ENCODE measurements at regions not wholly inside any gene's neighbourhood (a gene's known extent, or its start where the extent isn't known, plus 50 kb on each side); places are given as distances from the start of the nearest gene placed in this dataset.

GRCh38 chr5:93274291-93274690 lies 306.7 kb downstream of the NR2F1-AS1 start:
- Histone ChIP-seq H3K4me3 (ENCODE audit: low read length) (no peak overlapping the region), H3K4me1 (ENCODE audit: insufficient read depth, low read length) (peaks cover 5% of the 10 kb centered on the region; the same call in 1 of the 2 replicates), H3K9ac (ENCODE audit: low read depth, low read length) (no peak overlapping the region), H3K36me3 (ENCODE audit: insufficient read depth, low read length) (no peaks in the 10 kb centered on the region), H3K27me3 (ENCODE audit: insufficient read depth, low read length) (no peaks in the 10 kb centered on the region), H3K27ac (ENCODE audit: low read depth, low read length) (no peak overlapping the region), H3K9me3 (ENCODE audit: insufficient read depth, low read depth, low read length) (no peaks in the 10 kb centered on the region)
- 94% methylated on average over 5 of the region's 5 CpGs for WGBS

GRCh38 chr5:93273176-93273575 lies 307.8 kb downstream of the NR2F1-AS1 start:
- Histone ChIP-seq H3K4me3 (ENCODE audit: low read length) (no peak overlapping the region), H3K9ac (ENCODE audit: low read depth, low read length) (no peak overlapping the region), H3K36me3 (ENCODE audit: insufficient read depth, low read length) (no peaks in the 10 kb centered on the region), H3K9me3 (ENCODE audit: insufficient read depth, low read depth, low read length) (no peaks in the 10 kb centered on the region), H3K27ac (ENCODE audit: low read depth, low read length) (no peak overlapping the region), H3K4me1 (ENCODE audit: insufficient read depth, low read length) (peaks cover 5% of the 10 kb centered on the region; the same call in 1 of the 2 replicates), H3K27me3 (ENCODE audit: insufficient read depth, low read length) (no peaks in the 10 kb centered on the region)
- 94% methylated on average over 2 of the region's 2 CpGs for WGBS

- peaks cover 5% of the 10 kb centered on the region; the same call in 1 of the 2 replicates for H3K4me1 ChIP-seq (ENCODE audit: insufficient read depth, low read length)
- no peak overlapping the region for H3K4me3 ChIP-seq (ENCODE audit: low read length)
- 92% methylated on average over 5 of the region's 5 CpGs for WGBS
- no peaks in the 10 kb centered on the region for H3K27me3 ChIP-seq (ENCODE audit: insufficient read depth, low read length)
- H3K27ac ChIP-seq (ENCODE audit: low read depth, low read length), result no peak overlapping the region
- H3K9me3 ChIP-seq (ENCODE audit: insufficient read depth, low read depth, low read length), result no peaks in the 10 kb centered on the region
- H3K36me3 ChIP-seq (ENCODE audit: insufficient read depth, low read length), result no peaks in the 10 kb centered on the region
- H3K9ac ChIP-seq (ENCODE audit: low read depth, low read length), result no peak overlapping the region
These were observed 308.9 kb downstream of the NR2F1-AS1 start for GRCh38 chr5:93272108-93272507.

GRCh38 chr5:93267736-93268135 lies 313.3 kb downstream of the NR2F1-AS1 start:
- Histone ChIP-seq H3K4me3 (ENCODE audit: low read length) (no peak overlapping the region), H3K27me3 (ENCODE audit: insufficient read depth, low read length) (no peaks in the 10 kb centered on the region)
- 97% methylated on average over 13 of the region's 13 CpGs for WGBS

GRCh38 chr5:93267276-93267675 lies 313.7 kb downstream of the NR2F1-AS1 start:
- no peaks in the 10 kb centered on the region for H3K36me3 ChIP-seq (ENCODE audit: insufficient read depth, low read length)
- no peaks in the 10 kb centered on the region for H3K9me3 ChIP-seq (ENCODE audit: insufficient read depth, low read depth, low read length)
- no peak overlapping the region for H3K4me3 ChIP-seq (ENCODE audit: low read length)
- H3K27ac ChIP-seq (ENCODE audit: low read depth, low read length), result no peak overlapping the region
- no peak overlapping the region for H3K9ac ChIP-seq (ENCODE audit: low read depth, low read length)
- H3K27me3 ChIP-seq (ENCODE audit: insufficient read depth, low read length), result no peaks in the 10 kb centered on the region
- H3K4me1 ChIP-seq (ENCODE audit: insufficient read depth, low read length), result no peaks in the 10 kb centered on the region
- 97% methylated on average over 20 of the region's 20 CpGs for WGBS

More at GRCh38 chr5:93267736-93268135, 313.3 kb downstream of the NR2F1-AS1 start:
- Histone ChIP-seq H3K9ac (ENCODE audit: low read depth, low read length) (no peak overlapping the region), H3K36me3 (ENCODE audit: insufficient read depth, low read length) (no peaks in the 10 kb centered on the region), H3K4me1 (ENCODE audit: insufficient read depth, low read length) (no peaks in the 10 kb centered on the region), H3K9me3 (ENCODE audit: insufficient read depth, low read depth, low read length) (no peaks in the 10 kb centered on the region), H3K27ac (ENCODE audit: low read depth, low read length) (no peak overlapping the region)

GRCh38 chr5:93257616-93258015 lies 323.4 kb downstream of the NR2F1-AS1 start:
- Histone ChIP-seq H3K4me1 (ENCODE audit: insufficient read depth, low read length) (no peaks in the 10 kb centered on the region), H3K27ac (ENCODE audit: low read depth, low read length) (no peak overlapping the region)

GRCh38 chr5:93255796-93256195 lies 325.2 kb downstream of the NR2F1-AS1 start:
- H3K4me3 ChIP-seq (ENCODE audit: low read length), result no peak overlapping the region
- no peaks in the 10 kb centered on the region for H3K4me1 ChIP-seq (ENCODE audit: insufficient read depth, low read length)
- no peaks in the 10 kb centered on the region for H3K36me3 ChIP-seq (ENCODE audit: insufficient read depth, low read length)
- no peak overlapping the region for H3K9ac ChIP-seq (ENCODE audit: low read depth, low read length)
- H3K27me3 ChIP-seq (ENCODE audit: insufficient read depth, low read length), result no peaks in the 10 kb centered on the region
- H3K27ac ChIP-seq (ENCODE audit: low read depth, low read length), result no peak overlapping the region
- H3K9me3 ChIP-seq (ENCODE audit: insufficient read depth, low read depth, low read length), result no peaks in the 10 kb centered on the region

More at GRCh38 chr5:93257616-93258015, 323.4 kb downstream of the NR2F1-AS1 start:
- no peaks in the 10 kb centered on the region for H3K36me3 ChIP-seq (ENCODE audit: insufficient read depth, low read length)
- H3K9me3 ChIP-seq (ENCODE audit: insufficient read depth, low read depth, low read length), result no peaks in the 10 kb centered on the region
- no peak overlapping the region for H3K4me3 ChIP-seq (ENCODE audit: low read length)
- H3K27me3 ChIP-seq (ENCODE audit: insufficient read depth, low read length), result no peaks in the 10 kb centered on the region
- no peak overlapping the region for H3K9ac ChIP-seq (ENCODE audit: low read depth, low read length)
- 85% methylated on average over 3 of the region's 3 CpGs for WGBS

- Histone ChIP-seq H3K27me3 (ENCODE audit: insufficient read depth, low read length) (peaks cover 24% of the 10 kb centered on the region), H3K27ac (ENCODE audit: low read depth, low read length) (no peak overlapping the region), H3K4me3 (ENCODE audit: low read length) (no peak overlapping the region)
These were observed 328.9 kb downstream of the NR2F1-AS1 start for GRCh38 chr5:93252165-93252564.

GRCh38 chr5:93251347-93251746 lies 329.7 kb downstream of the NR2F1-AS1 start:
- Histone ChIP-seq H3K4me1 (ENCODE audit: insufficient read depth, low read length) (peaks cover 11% of the 10 kb centered on the region), H3K27ac (ENCODE audit: low read depth, low read length) (no peak overlapping the region), H3K9ac (ENCODE audit: low read depth, low read length) (no peak overlapping the region), H3K36me3 (ENCODE audit: insufficient read depth, low read length) (no peaks in the 10 kb centered on the region), H3K9me3 (ENCODE audit: insufficient read depth, low read depth, low read length) (no peaks in the 10 kb centered on the region), H3K27me3 (ENCODE audit: insufficient read depth, low read length) (peaks cover 30% of the 10 kb centered on the region), H3K4me3 (ENCODE audit: low read length) (no peak overlapping the region)
- WGBS, result no CpG with 5 or more reads among the region's 2 CpGs

More at GRCh38 chr5:93252165-93252564, 328.9 kb downstream of the NR2F1-AS1 start:
- H3K4me1 ChIP-seq (ENCODE audit: insufficient read depth, low read length), result peaks cover 3% of the 10 kb centered on the region
- H3K9me3 ChIP-seq (ENCODE audit: insufficient read depth, low read depth, low read length), result no peaks in the 10 kb centered on the region
- no peaks in the 10 kb centered on the region for H3K36me3 ChIP-seq (ENCODE audit: insufficient read depth, low read length)
- no peak overlapping the region for H3K9ac ChIP-seq (ENCODE audit: low read depth, low read length)
- WGBS, result 95% methylated on average over 3 of the region's 4 CpGs

- H3K27me3 ChIP-seq (ENCODE audit: insufficient read depth, low read length), result peaks cover 40% of the 10 kb centered on the region
- no peaks in the 10 kb centered on the region for H3K36me3 ChIP-seq (ENCODE audit: insufficient read depth, low read length)
- no peak overlapping the region for H3K27ac ChIP-seq (ENCODE audit: low read depth, low read length)
- H3K9me3 ChIP-seq (ENCODE audit: insufficient read depth, low read depth, low read length), result no peaks in the 10 kb centered on the region
- WGBS, result 69% methylated on average over 1 of the region's 2 CpGs
- no peak overlapping the region for H3K9ac ChIP-seq (ENCODE audit: low read depth, low read length)
- H3K4me1 ChIP-seq (ENCODE audit: insufficient read depth, low read length), result peaks cover 18% of the 10 kb centered on the region
- no peak overlapping the region for H3K4me3 ChIP-seq (ENCODE audit: low read length)
These were observed 330.6 kb downstream of the NR2F1-AS1 start for GRCh38 chr5:93250424-93250823.

- Histone ChIP-seq H3K27ac (ENCODE audit: low read depth, low read length) (no peak overlapping the region), H3K4me3 (ENCODE audit: low read length) (no peak overlapping the region)
These were observed 331.2 kb downstream of the NR2F1-AS1 start for GRCh38 chr5:93249651-93250289.

GRCh38 chr5:93247105-93247504 lies 333.9 kb downstream of the NR2F1-AS1 start:
- 38% methylated on average over 3 of the region's 3 CpGs for WGBS
- Histone ChIP-seq H3K36me3 (ENCODE audit: insufficient read depth, low read length) (no peaks in the 10 kb centered on the region), H3K4me1 (ENCODE audit: insufficient read depth, low read length) (peaks cover 18% of the 10 kb centered on the region), H3K27me3 (ENCODE audit: insufficient read depth, low read length) (peaks cover 54% of the 10 kb centered on the region), H3K27ac (ENCODE audit: low read depth, low read length) (no peak overlapping the region), H3K9me3 (ENCODE audit: insufficient read depth, low read depth, low read length) (no peaks in the 10 kb centered on the region), H3K9ac (ENCODE audit: low read depth, low read length) (no peak overlapping the region), H3K4me3 (ENCODE audit: low read length) (no peak overlapping the region)

More at GRCh38 chr5:93249651-93250289, 331.2 kb downstream of the NR2F1-AS1 start:
- no peak overlapping the region for H3K9ac ChIP-seq (ENCODE audit: low read depth, low read length)
- peaks cover 18% of the 10 kb centered on the region for H3K4me1 ChIP-seq (ENCODE audit: insufficient read depth, low read length)
- no peaks in the 10 kb centered on the region for H3K36me3 ChIP-seq (ENCODE audit: insufficient read depth, low read length)
- H3K27me3 ChIP-seq (ENCODE audit: insufficient read depth, low read length), result peaks cover 46% of the 10 kb centered on the region
- no peaks in the 10 kb centered on the region for H3K9me3 ChIP-seq (ENCODE audit: insufficient read depth, low read depth, low read length)
- 87% methylated on average over 11 of the region's 11 CpGs for WGBS
